RWPE1 (cell line): ENCODE measurements at regions not wholly inside any gene's neighbourhood (a gene's known extent, or its start where the extent isn't known, plus 50 kb on each side); places are given as distances from the start of the nearest gene placed in this dataset.

Experiments used
- CTCF ChIA-PET: fragments of 350-600 bp; sonication (Branson Sonifier 250); formaldehyde crosslinking; extraction: SDS; loops from one replicate; lab custom pipeline; 2021; lab: Yijun Ruan, JAX
- POLR2A ChIA-PET: fragments of 400-600 bp; formaldehyde crosslinking; extraction: SDS; loops from one replicate; lab custom pipeline; 2020; ENCODE audit warnings: antibody characterized with exemption; ENCODE audit not compliant: low non-redundant PET; lab: Yijun Ruan, JAX
- DNase-seq: peaks from one replicate; pipeline ENCODE4 v3.0.0; 2012; ENCODE audit warnings: low spot score
- H3K27ac ChIP-seq: fragments of 450-650 bp; 2 replicates; pipeline ENCODE4 v1.5.1; 2017
- CTCF ChIP-seq: fragments of 450-650 bp; conservative IDR thresholded peaks from 2 replicates; pipeline ENCODE4 v1.5.1; 2017; ENCODE audit warnings: low read depth, mild to moderate bottlenecking

GRCh38 chr16:77066896-77067496 is 124.0 kb upstream of the MON1B start:
- DNase-seq, result no peak
- ChIA-PET POLR2A (no interaction called here), CTCF (no interaction called here)
- TF ChIP-seq CTCF, result no peak
- H3K27ac ChIP-seq, result no peak overlapping the region

GRCh38 chr16:77067900-77068299 is 123.1 kb upstream of the MON1B start:
- no peak for DNase-seq
- CTCF ChIA-PET, result no interaction called here
- POLR2A ChIA-PET, result no interaction called here
- TF ChIP-seq CTCF, result no peak
- no peak overlapping the region for H3K27ac ChIP-seq

GRCh38 chr16:77068402-77068801 is 122.6 kb upstream of the MON1B start:
- TF ChIP-seq CTCF, result no peak
- DNase-seq, result no peak
- ChIA-PET POLR2A (no interaction called here), CTCF (no interaction called here)
- no peak overlapping the region for H3K27ac ChIP-seq

- CTCF ChIA-PET, result no interaction called here
- no peak for TF ChIP-seq CTCF
- POLR2A ChIA-PET, result no interaction called here
- H3K27ac ChIP-seq, result no peak overlapping the region
- no peak for DNase-seq
These were observed 121.1 kb upstream of the MON1B start for GRCh38 chr16:77069929-77070328.

- ChIA-PET POLR2A (no interaction called here), CTCF (no interaction called here)
- TF ChIP-seq CTCF, result no peak
- no peak overlapping the region for H3K27ac ChIP-seq
- no peak for DNase-seq
These were observed 120.3 kb upstream of the MON1B start for GRCh38 chr16:77070683-77071082.

- no peak for DNase-seq
- no peak overlapping the region for H3K27ac ChIP-seq
- no peak for TF ChIP-seq CTCF
- ChIA-PET POLR2A (no interaction called here), CTCF (no interaction called here)
These were observed 114.2 kb upstream of the MON1B start for GRCh38 chr16:77076839-77077238.
